ENCODE measurements at regions not wholly inside any gene's neighbourhood (a gene's known extent, or its start where the extent isn't known, plus 50 kb on each side); places are given as distances from the start of the nearest gene placed in this dataset.

- no peak for TF ChIP-seq CTCF (IDR thresholded peaks at IDR 0.05; ENCODE audit: low read depth, low read length, poor library complexity, severe bottlenecking)
- no peak for TF ChIP-seq EZH2phosphoT487 (IDR thresholded peaks at IDR 0.05; ENCODE audit: borderline replicate concordance, low read length)
Observed at GRCh38 chr4:127509155-127509554, 123.6 kb upstream of the INTU start.
